SU-DHL-6 (cell line): ENCODE measurements at regions not wholly inside any gene's neighbourhood (a gene's known extent, or its start where the extent isn't known, plus 50 kb on each side); places are given as distances from the start of the nearest gene placed in this dataset.
"Not testable (repeated sequence)": the region's sequence is repeated elsewhere in the genome, so short reads cannot be mapped to it uniquely, and the experiment has no call there.

ENCODE experiments used
- H2AFZ ChIP-seq: fragments of 200-600 bp; sonication (generic); 2 replicates; pipeline ENCODE4 v1.6.1; 2014; ENCODE audit warnings: low read depth, mild to moderate bottlenecking, moderate library complexity, mixed read lengths, antibody characterized with exemption, low read length; ENCODE audit not compliant: severe bottlenecking
- H3F3A ChIP-seq: fragments of 200-600 bp; shearing (Covaris generic); 2 replicates; pipeline ENCODE4 v1.6.0; 2016; ENCODE audit warnings: antibody characterized with exemption, mild to moderate bottlenecking; ENCODE audit not compliant: insufficient read depth
- H3K27ac ChIP-seq: fragments of 200-600 bp; sonication (generic); 2 replicates; pipeline ENCODE4 v1.5.1; 2016; ENCODE audit warnings: low read depth, mild to moderate bottlenecking, low read length, moderate library complexity, mixed read lengths
- H3K27me3 ChIP-seq: fragments of 200-600 bp; sonication (generic), shearing (Covaris generic); 2 replicates; pipeline ENCODE4 v1.6.0; 2014; ENCODE audit warnings: mild to moderate bottlenecking, low read length
- H3K36me3 ChIP-seq: fragments of 200-600 bp; sonication (generic); 2 replicates; pipeline ENCODE4 v1.6.1; 2014; ENCODE audit warnings: mild to moderate bottlenecking, low read length, mixed read lengths
- H3K4me2 ChIP-seq: fragments of 300-600, 200-600 bp; shearing (Covaris generic), sonication (generic); 2 replicates; pipeline ENCODE4 v1.6.0; 2014; ENCODE audit warnings: low read length, low read depth, mild to moderate bottlenecking; ENCODE audit not compliant: poor library complexity, severe bottlenecking
- H3K4me3 ChIP-seq: fragments of 200-600 bp; sonication (generic); 2 replicates; pipeline ENCODE4 v1.5.1; 2014; ENCODE audit warnings: antibody characterized with exemption, low read length, mild to moderate bottlenecking, mixed read lengths; ENCODE audit not compliant: insufficient read depth, poor library complexity, severe bottlenecking
- H3K79me2 ChIP-seq: fragments of 200-600 bp; sonication (generic); 2 replicates; pipeline ENCODE4 v1.6.1; 2014; ENCODE audit warnings: mild to moderate bottlenecking, low read length, moderate library complexity; ENCODE audit not compliant: insufficient read depth
- H3K9ac ChIP-seq: fragments of 200-600 bp; sonication (generic); 2 replicates; pipeline ENCODE4 v1.7.0; 2014; ENCODE audit warnings: mild to moderate bottlenecking, low read length
- H3K9me2 ChIP-seq: fragments of 200-600 bp; sonication (generic); replicated peaks from 2 replicates; pipeline ENCODE4 v1.6.1; 2014; ENCODE audit warnings: low read length; ENCODE audit not compliant: insufficient read depth
- H3K9me3 ChIP-seq: fragments of 200-600 bp; sonication (generic); 2 replicates; pipeline ENCODE4 v1.6.1; 2014; ENCODE audit warnings: low read length, mixed read lengths; ENCODE audit not compliant: insufficient read depth
- H4K20me1 ChIP-seq: fragments of 200-600 bp; sonication (generic); 2 replicates; pipeline ENCODE4 v1.6.1; 2014; ENCODE audit warnings: low read depth, mild to moderate bottlenecking, antibody characterized with exemption, low read length, moderate library complexity, mixed read lengths
- EZH2phosphoT487 ChIP-seq: fragments of 200-600 bp; sonication (generic), shearing (Covaris generic); conservative IDR thresholded peaks from 2 replicates; pipeline ENCODE4 v1.6.1; 2018; ENCODE audit warnings: mild to moderate bottlenecking, antibody characterized with exemption, low read length, moderate library complexity, mixed read lengths
- TF ChIP-seq, protein P1 (sequence below): fragments of 200-600 bp; sonication (generic); IDR thresholded peaks from one replicate; pipeline ENCODE4 v1.5.1; 2017; ENCODE audit warnings: antibody characterized with exemption, mild to moderate bottlenecking, low read length, moderate library complexity; ENCODE audit not compliant: insufficient read depth, poor library complexity, severe bottlenecking

DNA sequence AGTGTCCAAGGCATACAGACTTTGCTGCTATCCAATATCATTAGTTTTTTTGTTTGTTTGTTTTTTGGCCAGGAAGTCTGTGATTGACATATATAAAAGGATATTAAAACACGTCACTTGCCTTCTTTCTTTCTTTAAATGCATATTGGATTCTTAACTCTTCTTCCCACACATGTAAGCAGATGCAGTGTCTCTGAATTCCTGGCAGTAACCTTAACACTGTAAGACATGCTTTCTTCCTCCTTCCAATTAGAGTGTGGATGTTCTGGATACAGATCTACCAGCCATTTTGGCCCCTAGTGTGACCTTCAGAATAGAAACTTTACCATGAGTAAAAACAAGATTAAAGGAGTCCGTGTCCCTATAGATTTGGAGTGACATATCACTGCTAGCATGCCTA, 967.4 kb upstream of the PRR20A start:
- Histone ChIP-seq H3K27ac (no peak overlapping the region), H3K79me2 (no peaks in the 10 kb centered on the region), H3K9me2 (no peaks in the 10 kb centered on the region), H3F3A (no peaks in the 10 kb centered on the region), H3K36me3 (no peaks in the 10 kb centered on the region), H2AFZ (no peak overlapping the region), H3K4me2 (no peak overlapping the region), H3K4me3 (no peak overlapping the region), H3K9ac (no peak overlapping the region), H3K9me3 (0 out of 2 replicates have a peak, but pooled peaks cover 4% of the 10 kb centered on the region), H4K20me1 (no peaks in the 10 kb centered on the region), H3K27me3 (no peaks in the 10 kb centered on the region)
- no peak for TF ChIP-seq EZH2phosphoT487
- TF ChIP-seq, protein P1, sequence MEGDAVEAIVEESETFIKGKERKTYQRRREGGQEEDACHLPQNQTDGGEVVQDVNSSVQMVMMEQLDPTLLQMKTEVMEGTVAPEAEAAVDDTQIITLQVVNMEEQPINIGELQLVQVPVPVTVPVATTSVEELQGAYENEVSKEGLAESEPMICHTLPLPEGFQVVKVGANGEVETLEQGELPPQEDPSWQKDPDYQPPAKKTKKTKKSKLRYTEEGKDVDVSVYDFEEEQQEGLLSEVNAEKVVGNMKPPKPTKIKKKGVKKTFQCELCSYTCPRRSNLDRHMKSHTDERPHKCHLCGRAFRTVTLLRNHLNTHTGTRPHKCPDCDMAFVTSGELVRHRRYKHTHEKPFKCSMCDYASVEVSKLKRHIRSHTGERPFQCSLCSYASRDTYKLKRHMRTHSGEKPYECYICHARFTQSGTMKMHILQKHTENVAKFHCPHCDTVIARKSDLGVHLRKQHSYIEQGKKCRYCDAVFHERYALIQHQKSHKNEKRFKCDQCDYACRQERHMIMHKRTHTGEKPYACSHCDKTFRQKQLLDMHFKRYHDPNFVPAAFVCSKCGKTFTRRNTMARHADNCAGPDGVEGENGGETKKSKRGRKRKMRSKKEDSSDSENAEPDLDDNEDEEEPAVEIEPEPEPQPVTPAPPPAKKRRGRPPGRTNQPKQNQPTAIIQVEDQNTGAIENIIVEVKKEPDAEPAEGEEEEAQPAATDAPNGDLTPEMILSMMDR: no peak

DNA sequence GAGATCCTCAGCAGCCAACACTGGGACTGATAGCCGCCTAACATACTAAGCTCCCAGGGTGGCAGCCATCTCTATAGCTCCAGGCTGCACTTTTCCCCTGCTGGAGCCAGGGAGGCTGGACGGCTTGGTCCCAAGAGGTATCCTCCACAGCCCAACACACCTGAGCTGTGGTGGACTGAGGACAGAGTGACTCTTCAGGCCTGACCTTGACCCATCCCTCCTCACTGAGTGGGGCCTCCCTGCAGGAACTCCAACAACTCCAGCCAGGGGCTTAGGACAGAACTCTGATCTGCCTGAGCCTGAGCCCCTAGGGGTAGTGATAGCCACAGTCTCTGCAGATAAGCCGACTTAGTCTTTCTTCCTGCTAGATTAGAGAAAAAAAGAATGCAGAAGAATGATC, 958.1 kb upstream of the PRR20A start:
- H3K4me3 ChIP-seq: no peak overlapping the region

DNA sequence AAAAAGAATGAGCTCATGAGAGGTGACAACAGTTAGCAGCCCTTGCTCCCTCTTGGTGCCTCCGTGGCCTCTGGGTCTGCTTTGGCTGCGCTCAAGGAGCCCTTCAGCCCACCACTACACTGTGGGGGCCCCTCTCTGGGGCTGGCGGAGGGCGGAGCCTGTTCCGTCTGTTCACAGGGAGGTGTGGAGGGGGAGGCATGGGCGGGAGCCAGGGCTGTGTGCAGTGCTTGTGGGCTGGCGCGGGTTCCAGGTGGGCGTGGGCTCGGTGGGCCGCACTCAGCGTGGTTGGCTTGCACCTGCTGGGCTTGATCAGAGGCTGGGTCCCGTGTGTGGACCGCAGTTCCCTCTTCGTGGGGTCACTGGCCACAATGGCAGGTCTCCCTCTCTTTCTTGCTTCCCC, 953.4 kb upstream of the PRR20A start:
- Histone ChIP-seq H3K36me3 (no peaks in the 10 kb centered on the region), H3K9me2 (no peaks in the 10 kb centered on the region), H3K4me2 (no peak overlapping the region)

More for the DNA sequence above, 958.1 kb upstream of the PRR20A start:
- Histone ChIP-seq H3K4me2 (no peak overlapping the region), H3K27me3 (no peaks in the 10 kb centered on the region), H3K36me3 (no peaks in the 10 kb centered on the region), H4K20me1 (no peaks in the 10 kb centered on the region), H3K27ac (no peak overlapping the region), H2AFZ (no peak overlapping the region), H3K79me2 (no peaks in the 10 kb centered on the region), H3K9me2 (no peaks in the 10 kb centered on the region), H3K9me3 (0 out of 2 replicates have a peak, but pooled peaks cover under 1% of the 10 kb centered on the region), H3F3A (no peaks in the 10 kb centered on the region), H3K9ac (no peak overlapping the region)
- no peak for TF ChIP-seq EZH2phosphoT487
- TF ChIP-seq, protein P1: no peak

DNA sequence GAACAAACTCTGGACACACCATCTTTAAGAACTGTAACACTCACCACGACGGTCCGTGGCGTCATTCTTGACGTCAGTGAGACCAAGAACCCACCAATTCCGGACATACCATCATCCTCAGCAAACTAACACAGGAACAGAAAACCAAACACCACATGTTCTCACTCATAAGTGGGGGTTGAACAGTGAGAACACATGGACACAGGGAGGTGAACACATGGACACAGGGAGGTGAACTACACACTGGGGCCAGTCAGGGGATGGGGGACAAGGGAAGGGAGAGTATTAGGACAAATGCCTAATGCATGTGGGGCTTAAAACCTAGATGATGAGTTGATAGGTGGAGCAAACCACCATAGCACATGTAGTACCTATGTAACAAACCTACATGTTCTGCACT, 952.1 kb upstream of the PRR20A start:
- not testable (repeated sequence) for H3K4me2 ChIP-seq, H2AFZ ChIP-seq, H3K36me3 ChIP-seq, H3K27me3 ChIP-seq, H3K9me2 ChIP-seq, H3K4me3 ChIP-seq, H3K27ac ChIP-seq, H3F3A ChIP-seq, H4K20me1 ChIP-seq, H3K9me3 ChIP-seq, H3K79me2 ChIP-seq, H3K9ac ChIP-seq

More for the DNA sequence above, 953.4 kb upstream of the PRR20A start:
- Histone ChIP-seq H4K20me1 (no peaks in the 10 kb centered on the region), H2AFZ (no peak overlapping the region), H3K79me2 (no peaks in the 10 kb centered on the region), H3K27ac (no peak overlapping the region), H3F3A (no peaks in the 10 kb centered on the region), H3K9me3 (no peaks in the 10 kb centered on the region), H3K27me3 (no peaks in the 10 kb centered on the region), H3K4me3 (no peak overlapping the region), H3K9ac (no peak overlapping the region)
- TF ChIP-seq EZH2phosphoT487: no peak
- TF ChIP-seq, protein P1: no peak
